Psoas muscle (tissue), 7 donors: ENCODE measurements at regions not wholly inside any gene's neighbourhood (a gene's known extent, or its start where the extent isn't known, plus 50 kb on each side); places are given as distances from the start of the nearest gene placed in this dataset.
"Not testable (repeated sequence)": the region's sequence is repeated elsewhere in the genome, so short reads cannot be mapped to it uniquely, and the experiment has no call there.

Experiments used
- ATAC-seq, 4 donors: fragments of 200-7000 bp; cut with Tn5 transposase; one replicate each; pipeline ENCODE4 v1.9.1; 2020; ENCODE audit warnings: moderate library complexity in 3 of 4, mild to moderate bottlenecking in 2 of 4
- DNase-seq, 2 donors: peaks; one replicate each; pipeline ENCODE4 v3.0.0-alpha.2; 2020
- H3K27ac ChIP-seq: fragments of 200-600 bp; one replicate; pipeline ENCODE4 v1.8.0; 2022
- H3K27me3 ChIP-seq, 3 donors: fragments of 200-600 bp in 1 of 3; one replicate each; pipeline versions ENCODE4 v1.6.1 to v1.8.0; 2013 to 2022; ENCODE audit warnings: low read length in 2 of 3, mild to moderate bottlenecking in 2 of 3, moderate library complexity in 1 of 3; ENCODE audit not compliant: insufficient read depth in 3 of 3
- H3K36me3 ChIP-seq, 2 donors: fragments of 200-600 bp in 1 of 2; one replicate each; pipeline versions ENCODE4 v1.6.1 to v1.8.0; 2013 to 2022; ENCODE audit warnings: low read depth in 1 of 2, mild to moderate bottlenecking in 1 of 2, moderate library complexity in 1 of 2; ENCODE audit not compliant: insufficient read depth in 1 of 2
- H3K4me1 ChIP-seq: fragments of 200-600 bp; one replicate; pipeline ENCODE4 v1.8.0; 2022
- H3K4me3 ChIP-seq: fragments of 200-600 bp; one replicate; pipeline ENCODE4 v1.8.0; 2022; ENCODE audit warnings: mild to moderate bottlenecking
- H3K9me3 ChIP-seq: fragments of 200-600 bp; one replicate; pipeline ENCODE4 v1.8.0; 2022
- CTCF ChIP-seq: fragments of 200-600 bp; IDR thresholded peaks from one replicate; pipeline ENCODE4 v1.8.0; 2022; ENCODE audit warnings: antibody characterized with exemption
- WGBS, 3 donors: extraction: QIAGEN DNeasy Blood & Tissue Kit; methylation state at CpG; one replicate each; pipeline versions ENCODE4 v1.1.6 to v1.1.7; 2013; 5-methylcytosine and 5-hydroxymethylcytosine counted together
- intact Hi-C, 2 donors: fragments of 100-400 bp; cut with DNase I; formaldehyde crosslinking; loops; one replicate each; pipeline versions ENCODE4 v1.11.0 to v1.14.2; 2022
- donor health status: healthy with polysubstance abuse.
- donor health status: DM: no; HTN: no; CAD: no; lungs with moderate emphysema.
- donor health status: Bipolar disorder and iron deficiency.
- donor health status: healthy.
- donor health status: DM: yes; HTN: yes; CAD: no.
- donor health status: DM: no; HTN: no; CAD: no.
- donor health status: DM: yes; HTN: yes; CAD: no.

GRCh38 chr4:3936184-3936583 lies 170.0 kb downstream of the ADRA2C start:
- Histone ChIP-seq H3K27ac (no peak overlapping the region), H3K27me3 (no peaks in the 10 kb centered on the region), H3K9me3 (no peaks in the 10 kb centered on the region), H3K4me3 (no peak overlapping the region), H3K36me3 (no peaks in the 10 kb centered on the region), H3K4me1 (no peaks in the 10 kb centered on the region)
- no peak for DNase-seq
- 82 to 92% (median 84%) methylated on average over 13 of the region's 13 CpGs for WGBS, 3 donors
- ATAC-seq, result no peak
- no peak for TF ChIP-seq CTCF
- intact Hi-C loops, result no loop called here

GRCh38 chr4:3937849-3938562 lies 171.8 kb downstream of the ADRA2C start:
- WGBS, 3 donors, result 63 to 67% (median 65%) methylated on average over 13 to 15 of the region's 18 CpGs
- intact Hi-C loops, H3K4me1 ChIP-seq, H3K9me3 ChIP-seq, H3K4me3 ChIP-seq, ATAC-seq, DNase-seq, H3K27ac ChIP-seq, H3K27me3 ChIP-seq, H3K36me3 ChIP-seq: not testable (repeated sequence)

GRCh38 chr4:3938676-3939075 lies 172.5 kb downstream of the ADRA2C start:
- H3K9me3 ChIP-seq, H3K36me3 ChIP-seq, H3K27me3 ChIP-seq, intact Hi-C loops, ATAC-seq, H3K4me1 ChIP-seq, DNase-seq, H3K4me3 ChIP-seq, H3K27ac ChIP-seq: not testable (repeated sequence)
- whole genome bisulfite sequencing, 3 donors, result 82 to 86% (median 83%) methylated on average over 8 of the region's 8 CpGs

GRCh38 chr4:3939954-3940591 lies 173.9 kb downstream of the ADRA2C start:
- not testable (repeated sequence) for H3K4me1 ChIP-seq, ATAC-seq, DNase-seq, H3K27ac ChIP-seq, H3K36me3 ChIP-seq, H3K4me3 ChIP-seq, H3K9me3 ChIP-seq
- WGBS, 3 donors, result 47 to 62% (median 58%) methylated on average over 9 to 10 of the region's 10 CpGs
- intact Hi-C loops, result loop anchor here in 1 of 2 donors (10.0 kb wide), 2 partner anchors 175 to 405 kb away; partner anchors contain the start of genes ADRA2C and LRPAP1
- H3K27me3 ChIP-seq, result peaks cover 0 to 15% (median 10%) of the 10 kb centered on the region in 3 donors

GRCh38 chr4:3941735-3942522 lies 175.7 kb downstream of the ADRA2C start:
- not testable (repeated sequence) for H3K4me1 ChIP-seq
- 44 to 50% (median 48%) methylated on average over 17 of the region's 17 CpGs for WGBS, 3 donors

GRCh38 chr4:3942569-3942971 lies 176.4 kb downstream of the ADRA2C start:
- peaks cover 0 to 15% (median 10%) of the 10 kb centered on the region in 3 donors for H3K27me3 ChIP-seq
- peak; percentile 38 for TF ChIP-seq CTCF
- not testable (repeated sequence) for H3K4me1 ChIP-seq, ATAC-seq, H3K27ac ChIP-seq, H3K9me3 ChIP-seq, H3K36me3 ChIP-seq, H3K4me3 ChIP-seq
- DNase-seq, result peak; percentile 61 to 70
- intact Hi-C loops, result loop anchor here in 1 of 2 donors (10.0 kb wide), 2 partner anchors 178 to 408 kb away; partner anchors contain the start of genes ADRA2C and LRPAP1
- WGBS, 3 donors, result 4 to 7% (median 6%) methylated on average over 12 of the region's 12 CpGs

More at GRCh38 chr4:3941735-3942522, 175.7 kb downstream of the ADRA2C start:
- intact Hi-C loops, result loop anchor here in 1 of 2 donors (10.0 kb wide), 2 partner anchors 177 to 407 kb away; partner anchors contain the start of genes ADRA2C and LRPAP1
- not testable (repeated sequence) for H3K4me3 ChIP-seq, ATAC-seq, DNase-seq, H3K27ac ChIP-seq, H3K36me3 ChIP-seq, H3K9me3 ChIP-seq
- H3K27me3 ChIP-seq, result peaks cover 0 to 15% (median 10%) of the 10 kb centered on the region in 3 donors

- not testable (repeated sequence) for H3K9me3 ChIP-seq, H3K27ac ChIP-seq, H3K36me3 ChIP-seq, DNase-seq, H3K4me1 ChIP-seq, ATAC-seq, H3K4me3 ChIP-seq
- WGBS, 3 donors, result 32 to 45% (median 45%) methylated on average over 6 to 8 of the region's 8 CpGs
- H3K27me3 ChIP-seq, result peaks cover 0 to 15% (median 10%) of the 10 kb centered on the region in 3 donors
- intact Hi-C loops, result loop anchor here in 1 of 2 donors (10.0 kb wide), 2 partner anchors 178 to 408 kb away; partner anchors contain the start of genes ADRA2C and LRPAP1
Measured at GRCh38 chr4:3943051-3943450, 176.9 kb downstream of the ADRA2C start.
